Transverse colon (tissue), 4 donors: ENCODE measurements at regions not wholly inside any gene's neighbourhood (a gene's known extent, or its start where the extent isn't known, plus 50 kb on each side); places are given as distances from the start of the nearest gene placed in this dataset.

Experiments used
- DNase-seq: peaks from one replicate; pipeline ENCODE4 v3.0.0-alpha.2; 2019
- H3K27ac ChIP-seq, 4 donors: fragments of 200-600 bp; sonication (generic); 2 replicates each; pipeline ENCODE4 v1.5.1; 2016 to 2018; ENCODE audit warnings: inconsistent platforms in 4 of 4
- H3K27me3 ChIP-seq: fragments of 200-600 bp; sonication (generic); 2 replicates; pipeline ENCODE4 v1.5.1; 2017; ENCODE audit warnings: inconsistent platforms
- H3K36me3 ChIP-seq, 4 donors: fragments of 200-600 bp; sonication (generic); 2 replicates each; pipeline ENCODE4 v1.5.1; 2017 to 2019; ENCODE audit warnings: inconsistent platforms in 4 of 4
- H3K4me1 ChIP-seq, 4 donors: fragments of 200-600 bp; sonication (generic); 2 replicates each; pipeline ENCODE4 v1.5.1; 2017 to 2020; ENCODE audit warnings: inconsistent platforms in 4 of 4
- H3K4me3 ChIP-seq, 4 donors: fragments of 200-600 bp; sonication (generic); 1 replicate in 1 of 4; 2 replicates in 3 of 4; pipeline versions ENCODE4 v1.5.1 to v1.6.1; 2017 to 2019; ENCODE audit warnings: inconsistent platforms in 4 of 4
- H3K9me3 ChIP-seq, 2 donors: fragments of 200-600 bp; sonication (generic); 2 replicates each; pipeline ENCODE4 v1.5.1; 2017 to 2019; ENCODE audit warnings: inconsistent platforms in 2 of 2
- EP300 ChIP-seq: sonication (generic); formaldehyde crosslinking; IDR thresholded peaks from one replicate; pipeline ENCODE4 v1.6.1; 2017; ENCODE audit warnings: antibody characterized with exemption, low read depth
- POLR2A ChIP-seq: fragments of 450-650 bp; IDR thresholded peaks from one replicate; pipeline ENCODE4 v1.6.1; 2016; ENCODE audit warnings: antibody characterized with exemption, mild to moderate bottlenecking, moderate library complexity
- POLR2AphosphoS5 ChIP-seq, 3 donors: sonication (generic); formaldehyde crosslinking; IDR thresholded peaks; one replicate each; pipeline ENCODE4 v1.6.1; 2016; ENCODE audit warnings: antibody characterized with exemption in 3 of 3
- WGBS, 2 donors: methylation state at CpG; one replicate each; pipeline ENCODE4 v1.1.5; 2018; ENCODE audit warnings: low coverage in 1 of 2; 5-methylcytosine and 5-hydroxymethylcytosine counted together
- in situ Hi-C, 4 donors: fragments of 200-750 bp; cut with MboI; loops; one replicate each; pipeline versions ENCODE4 v1.15.0 to v1.15.1; 2017; ENCODE audit warnings: low sequenced_read_pairs in 3 of 4, low pct_ligation_motif_present in 1 of 4, low pct_unique_long_range_greater_than_20kb in 1 of 4
- intact Hi-C: fragments of 100-400 bp; cut with DNase I; formaldehyde crosslinking; loops from one replicate; pipeline ENCODE4 v1.15.1; 2023; ENCODE audit warnings: low total_unique reads
- TF ChIP-seq, protein P1 (sequence below), 5 experiments: fragments of 200-600 bp in 3 of 5; fragments of 450-650 bp in 2 of 5; sonication (generic) in 3 of 5; IDR thresholded peaks; 1 replicate in 2 of 5; 2 replicates in 3 of 5; pipeline ENCODE4 v1.5.1; 2016 to 2017; ENCODE audit warnings: antibody characterized with exemption in 5 of 5, inconsistent platforms in 3 of 5, mild to moderate bottlenecking in 2 of 5, moderate library complexity in 1 of 5

GRCh38 chr5:120362426-120362825 lies 101.7 kb upstream of the PRR16 start:
- no peak for TF ChIP-seq POLR2AphosphoS5 (IDR thresholded peaks at IDR 0.05)
- TF ChIP-seq, protein P1, sequence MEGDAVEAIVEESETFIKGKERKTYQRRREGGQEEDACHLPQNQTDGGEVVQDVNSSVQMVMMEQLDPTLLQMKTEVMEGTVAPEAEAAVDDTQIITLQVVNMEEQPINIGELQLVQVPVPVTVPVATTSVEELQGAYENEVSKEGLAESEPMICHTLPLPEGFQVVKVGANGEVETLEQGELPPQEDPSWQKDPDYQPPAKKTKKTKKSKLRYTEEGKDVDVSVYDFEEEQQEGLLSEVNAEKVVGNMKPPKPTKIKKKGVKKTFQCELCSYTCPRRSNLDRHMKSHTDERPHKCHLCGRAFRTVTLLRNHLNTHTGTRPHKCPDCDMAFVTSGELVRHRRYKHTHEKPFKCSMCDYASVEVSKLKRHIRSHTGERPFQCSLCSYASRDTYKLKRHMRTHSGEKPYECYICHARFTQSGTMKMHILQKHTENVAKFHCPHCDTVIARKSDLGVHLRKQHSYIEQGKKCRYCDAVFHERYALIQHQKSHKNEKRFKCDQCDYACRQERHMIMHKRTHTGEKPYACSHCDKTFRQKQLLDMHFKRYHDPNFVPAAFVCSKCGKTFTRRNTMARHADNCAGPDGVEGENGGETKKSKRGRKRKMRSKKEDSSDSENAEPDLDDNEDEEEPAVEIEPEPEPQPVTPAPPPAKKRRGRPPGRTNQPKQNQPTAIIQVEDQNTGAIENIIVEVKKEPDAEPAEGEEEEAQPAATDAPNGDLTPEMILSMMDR (IDR thresholded peaks at IDR 0.05), result no peak
- TF ChIP-seq POLR2A, result no peak
- no peak for TF ChIP-seq EP300
- in situ Hi-C loops, result no loop called here
- H3K36me3 ChIP-seq, result no peaks in the 10 kb centered on the region
- H3K4me3 ChIP-seq, result no peak overlapping the region
- no peak overlapping the region for H3K27ac ChIP-seq
- H3K27me3 ChIP-seq, result no peaks in the 10 kb centered on the region
- no peak for DNase-seq
- H3K4me1 ChIP-seq, result no peaks in the 10 kb centered on the region
- WGBS, 2 donors, result 88 to 100% methylated on average over 4 to 5 of the region's 5 CpGs
- intact Hi-C loops, result no loop called here
- H3K9me3 ChIP-seq, result no peaks in the 10 kb centered on the region

DNA sequence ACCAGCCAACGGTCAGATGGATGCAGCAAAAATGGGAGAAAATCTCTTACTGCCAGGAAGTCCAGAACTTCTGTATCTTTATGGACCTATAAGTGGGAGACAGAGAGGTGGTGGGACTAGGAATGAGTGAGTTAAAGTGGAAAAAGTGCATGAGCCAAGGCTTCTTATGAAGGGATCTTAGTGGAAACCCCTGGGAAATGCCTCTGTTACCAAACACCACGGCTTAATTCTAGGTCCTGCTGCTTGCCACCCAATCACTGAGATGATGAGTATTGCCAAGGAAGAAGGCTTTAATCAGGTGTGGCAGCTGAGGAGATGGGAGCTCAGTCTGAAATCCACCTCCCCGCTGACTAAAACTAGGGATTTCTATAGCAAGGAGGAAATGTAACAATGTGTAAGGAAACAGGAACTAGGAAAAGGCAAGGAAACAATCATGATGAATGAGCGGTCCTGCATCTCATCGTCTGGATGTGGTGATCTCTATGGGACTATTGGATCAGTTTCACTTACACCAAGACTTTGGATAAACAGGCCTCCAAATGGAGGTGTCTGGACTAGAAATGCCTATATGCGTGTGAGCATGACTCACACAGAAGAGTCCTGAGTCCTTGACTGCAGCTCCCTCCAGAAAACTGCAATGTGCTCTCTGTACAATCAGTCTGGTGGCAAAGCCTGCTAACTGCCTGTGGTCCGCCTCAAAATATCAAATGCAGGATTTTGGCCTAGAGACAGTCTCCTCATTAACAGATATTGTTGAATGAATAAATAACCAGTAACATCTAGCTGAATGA lies 98.2 kb upstream of the PRR16 start:
- peaks cover 0 to 4% (median 4%) of the 10 kb centered on the region in 4 donors for H3K4me1 ChIP-seq
- H3K36me3 ChIP-seq, result no peaks in the 10 kb centered on the region
- no peaks in the 10 kb centered on the region for H3K9me3 ChIP-seq
- TF ChIP-seq EP300 (no peak), POLR2AphosphoS5 (IDR thresholded peaks at IDR 0.05) (no peak), POLR2A (no peak)
- TF ChIP-seq, protein P1 (IDR thresholded peaks at IDR 0.05), result no peak
- DNase-seq, result no peak
- 88 to 90% methylated on average over 6 to 7 of the region's 7 CpGs for WGBS, 2 donors
- H3K27me3 ChIP-seq, result no peaks in the 10 kb centered on the region
- in situ Hi-C loops, result no loop called here
- intact Hi-C loops, result no loop called here
- H3K4me3 ChIP-seq, result no peak overlapping the region
- no peak overlapping the region for H3K27ac ChIP-seq

DNA sequence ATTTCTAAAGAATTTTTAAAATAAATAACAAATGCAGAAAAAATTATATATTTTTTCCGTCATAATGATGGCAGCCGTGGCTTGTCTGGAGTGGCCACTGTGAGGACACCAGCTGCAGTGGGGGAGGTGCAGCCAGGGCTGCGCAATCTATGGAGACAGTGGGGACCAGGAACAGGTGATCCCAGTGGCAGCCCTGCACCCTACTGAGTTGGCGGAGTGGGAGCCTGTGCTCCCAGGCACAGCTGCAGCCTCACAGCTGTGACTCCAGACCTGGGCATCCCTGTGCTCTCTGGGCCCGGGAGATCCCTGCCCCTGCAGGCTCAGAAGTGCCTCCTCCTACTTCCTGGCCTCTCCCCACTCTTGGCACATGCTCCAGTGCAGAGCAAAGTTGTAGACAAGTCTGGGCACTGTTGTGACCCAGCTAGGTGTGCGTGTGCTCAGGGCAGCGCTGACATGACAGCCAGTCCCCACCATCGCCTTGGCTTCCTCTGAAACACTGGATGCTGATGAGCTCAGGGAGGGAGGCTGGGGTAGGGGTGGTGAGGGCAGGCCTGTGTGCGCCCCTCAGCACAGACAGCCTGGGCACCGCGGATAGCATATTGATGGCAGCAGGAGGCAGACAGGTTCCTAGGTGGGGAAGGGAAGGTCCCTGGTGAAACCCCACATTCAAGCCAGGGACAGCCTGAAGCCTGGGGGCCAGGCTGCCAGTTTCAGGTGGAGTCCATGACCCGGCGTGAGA lies 96.0 kb upstream of the PRR16 start:
- in situ Hi-C loops (no loop called here), intact Hi-C loops (no loop called here)
- no peaks in the 10 kb centered on the region for H3K36me3 ChIP-seq
- no peaks in the 10 kb centered on the region for H3K27me3 ChIP-seq
- H3K9me3 ChIP-seq, result no peaks in the 10 kb centered on the region
- no peak overlapping the region for H3K4me3 ChIP-seq
- H3K4me1 ChIP-seq, result peaks cover 0 to 4% (median 4%) of the 10 kb centered on the region in 4 donors
- WGBS, 2 donors, result 94 to 96% methylated on average over 5 to 11 of the region's 13 CpGs
- H3K27ac ChIP-seq, result no peak overlapping the region
- DNase-seq, result no peak
- no peak for TF ChIP-seq EP300
- TF ChIP-seq, protein P1 (IDR thresholded peaks at IDR 0.05), result no peak
- TF ChIP-seq POLR2AphosphoS5 (IDR thresholded peaks at IDR 0.05), result no peak
- no peak for TF ChIP-seq POLR2A

GRCh38 chr5:120368923-120369715 lies 95.0 kb upstream of the PRR16 start:
- intact Hi-C loops, result no loop called here
- 60% methylated on average over 8 of the region's 8 CpGs; no CpG with 5 or more reads in 1 of the 2 donors for WGBS, 2 donors
- H3K27me3 ChIP-seq, result no peaks in the 10 kb centered on the region
- H3K9me3 ChIP-seq, result no peaks in the 10 kb centered on the region
- peak; percentile 74 to 93 (median 89) for TF ChIP-seq POLR2AphosphoS5 (IDR thresholded peaks at IDR 0.05)
- TF ChIP-seq, protein P1 (IDR thresholded peaks at IDR 0.05), result no peak
- no peak overlapping the region for H3K4me3 ChIP-seq
- DNase-seq, result peak; percentile 91
- H3K36me3 ChIP-seq, result no peaks in the 10 kb centered on the region
- peaks cover 0 to 4% (median 4%) of the 10 kb centered on the region in 4 donors for H3K4me1 ChIP-seq
- in situ Hi-C loops, result no loop called here
- H3K27ac ChIP-seq, result peak overlapping the region; percentile 29 to 58 (median 46)
